ENCODE measurements at regions not wholly inside any gene's neighbourhood (a gene's known extent, or its start where the extent isn't known, plus 50 kb on each side); places are given as distances from the start of the nearest gene placed in this dataset.

DNA sequence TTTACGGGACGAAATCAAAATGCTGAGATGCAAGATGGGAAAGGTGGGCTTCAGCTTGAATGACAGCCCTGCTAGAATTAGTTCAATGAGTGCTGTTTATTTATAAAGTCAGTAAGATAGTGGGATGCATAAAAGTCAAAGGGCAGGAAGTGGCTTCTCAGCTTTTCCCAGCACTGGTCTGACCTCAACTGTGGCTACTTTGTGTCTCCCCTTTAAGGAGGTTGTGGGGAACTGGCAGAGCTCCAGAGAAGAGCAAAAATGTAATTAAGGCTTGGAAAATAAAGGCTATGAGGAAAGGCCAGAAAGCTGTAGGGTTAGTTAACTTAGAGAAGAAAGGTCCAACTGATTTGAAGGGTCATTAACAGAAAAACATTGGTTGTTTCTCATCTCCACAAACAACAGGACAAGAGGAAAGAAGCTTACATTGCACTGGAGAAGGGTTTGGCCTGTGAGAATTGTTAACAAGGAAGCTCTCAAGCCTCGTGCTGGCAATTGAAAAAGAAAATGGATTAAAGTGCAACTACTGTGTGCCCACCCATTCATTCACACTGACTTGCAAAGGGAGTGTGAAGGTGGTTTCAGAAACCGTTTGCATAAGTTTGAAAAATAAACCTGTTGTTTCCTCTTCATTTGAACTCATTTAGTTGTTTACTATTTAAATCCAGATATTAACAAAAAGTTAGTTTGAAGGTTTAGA, 68.8 kb upstream of the CD28 start:
- no peak for TF ChIP-seq POLR2A (IDR thresholded peaks at IDR 0.05)
- no peak for TF ChIP-seq POLR2AphosphoS5 (IDR thresholded peaks at IDR 0.05)
- TF ChIP-seq, protein P1, sequence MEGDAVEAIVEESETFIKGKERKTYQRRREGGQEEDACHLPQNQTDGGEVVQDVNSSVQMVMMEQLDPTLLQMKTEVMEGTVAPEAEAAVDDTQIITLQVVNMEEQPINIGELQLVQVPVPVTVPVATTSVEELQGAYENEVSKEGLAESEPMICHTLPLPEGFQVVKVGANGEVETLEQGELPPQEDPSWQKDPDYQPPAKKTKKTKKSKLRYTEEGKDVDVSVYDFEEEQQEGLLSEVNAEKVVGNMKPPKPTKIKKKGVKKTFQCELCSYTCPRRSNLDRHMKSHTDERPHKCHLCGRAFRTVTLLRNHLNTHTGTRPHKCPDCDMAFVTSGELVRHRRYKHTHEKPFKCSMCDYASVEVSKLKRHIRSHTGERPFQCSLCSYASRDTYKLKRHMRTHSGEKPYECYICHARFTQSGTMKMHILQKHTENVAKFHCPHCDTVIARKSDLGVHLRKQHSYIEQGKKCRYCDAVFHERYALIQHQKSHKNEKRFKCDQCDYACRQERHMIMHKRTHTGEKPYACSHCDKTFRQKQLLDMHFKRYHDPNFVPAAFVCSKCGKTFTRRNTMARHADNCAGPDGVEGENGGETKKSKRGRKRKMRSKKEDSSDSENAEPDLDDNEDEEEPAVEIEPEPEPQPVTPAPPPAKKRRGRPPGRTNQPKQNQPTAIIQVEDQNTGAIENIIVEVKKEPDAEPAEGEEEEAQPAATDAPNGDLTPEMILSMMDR (IDR thresholded peaks at IDR 0.05) = no peak
